ENCODE measurements at regions not wholly inside any gene's neighbourhood (a gene's known extent, or its start where the extent isn't known, plus 50 kb on each side); places are given as distances from the start of the nearest gene placed in this dataset.

DNA sequence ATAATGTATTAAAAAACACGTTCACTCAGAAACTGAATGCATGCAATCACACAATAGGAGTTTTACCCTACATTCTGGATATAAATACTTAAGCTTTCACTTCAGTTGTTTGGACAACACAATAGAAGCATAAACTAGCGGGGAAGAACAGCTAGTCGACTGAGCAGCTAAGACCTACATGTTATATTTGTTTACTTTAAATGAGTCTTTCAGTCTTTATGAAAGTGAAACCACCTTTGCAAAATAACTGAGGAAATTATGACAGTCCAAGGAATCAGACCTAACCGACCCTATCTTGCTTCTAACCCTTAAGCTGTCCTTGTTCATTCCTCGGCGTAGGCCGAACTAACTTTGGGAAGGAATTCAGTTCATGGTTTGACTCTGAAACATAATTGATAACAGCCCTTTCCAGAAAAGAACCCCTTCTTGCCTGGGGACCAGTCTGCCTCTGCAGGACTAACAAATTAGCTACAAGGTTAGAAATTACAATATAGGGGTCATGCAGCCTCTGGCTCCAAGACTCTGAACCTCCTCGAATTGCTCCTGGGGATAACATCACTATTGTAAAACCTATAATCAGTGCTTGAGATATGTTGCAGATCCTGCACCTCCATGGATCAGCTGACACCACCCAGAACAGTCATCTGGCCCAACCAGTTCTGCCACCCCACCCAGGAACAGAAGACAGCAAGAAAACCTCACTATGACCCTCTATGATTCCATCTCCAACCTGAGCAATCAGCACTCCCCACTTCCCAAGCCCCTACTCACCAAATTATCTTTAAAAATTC is 185.1 kb upstream of the KLF6 start:
- CTCF ChIA-PET (ENCODE audit: low intra/inter-chr PET ratio), result no interaction called here
- WGBS (ENCODE audit: insufficient coverage, low coverage, missing lambda C conversion rate), result 43% methylated on average over 8 of the region's 8 CpGs
- Histone ChIP-seq H3K9me1 (ENCODE audit: control insufficient read depth, insufficient read depth, low read length) (no peaks in the 10 kb centered on the region), H3K9ac (ENCODE audit: insufficient read depth in 1 of 2, low read depth in 2 of 2, low read length in 2 of 2) (no peak overlapping the region), H3K27me3 (ENCODE audit: control insufficient read depth in 2 of 2, insufficient read depth in 2 of 2, low read length in 2 of 2) (no peaks in the 10 kb centered on the region), H4K20me1 (replicated peaks; ENCODE audit: control insufficient read depth, insufficient read depth, low read length) (no peaks in the 10 kb centered on the region), H3K4me2 (ENCODE audit: insufficient read depth, low read length) (no peak overlapping the region), H3K4me1 (replicated peaks in 1 of 2; ENCODE audit: control insufficient read depth in 2 of 2, insufficient read depth in 2 of 2, low read length in 2 of 2) (no peaks in the 10 kb centered on the region), H2AFZ (ENCODE audit: low read depth, low read length) (no peak overlapping the region), H3K9me3 (replicated peaks; ENCODE audit: control insufficient read depth, insufficient read depth, low read depth, low read length) (no peaks in the 10 kb centered on the region), H3K27ac (ENCODE audit: extremely low read depth, low read depth, low read length) (no peak overlapping the region), H3K36me3 (ENCODE audit: control insufficient read depth, insufficient read depth, low read length) (no peaks in the 10 kb centered on the region), H3K79me2 (ENCODE audit: control insufficient read depth, insufficient read depth, low read length) (no peaks in the 10 kb centered on the region), H3K4me3 (no peak overlapping the region)
- POLR2A ChIA-PET, result interaction anchor here (0.7 kb wide), 1 partner anchor 862 kb away, joined by 3 read pairs; no protein-coding TSS in a partner anchor
- no peak for FAIRE-seq
- ATAC-seq, result no peak
- DNase-seq (ENCODE audit: extremely low read depth in 1 of 4, low spot score in 3 of 4), result no peak
- intact Hi-C loops (cut with micrococcal nuclease), result no loop called here
- in situ Hi-C loops (cut with MboI), result no loop called here
- TF ChIP-seq CREM (IDR thresholded peaks at IDR 0.05; ENCODE audit: low read depth), result no peak
- no peak for TF ChIP-seq HNRNPUL1 (IDR thresholded peaks at IDR 0.05; ENCODE audit: low read length)
- no peak for TF ChIP-seq ZNF76 (CRISPR knock-in tag; IDR thresholded peaks at IDR 0.05; ENCODE audit: borderline replicate concordance)
- TF ChIP-seq ZNF232 (CRISPR knock-in tag; IDR thresholded peaks at IDR 0.05), result no peak
- TF ChIP-seq MIER1 (IDR thresholded peaks at IDR 0.05; ENCODE audit: low read depth), result no peak
- TF ChIP-seq ZNF644 (tag; IDR thresholded peaks at IDR 0.05; ENCODE audit: low read depth), result no peak
- TF ChIP-seq ZNF398 (CRISPR knock-in tag; IDR thresholded peaks at IDR 0.05), result no peak
- no peak for TF ChIP-seq BACH1 (tag; IDR thresholded peaks at IDR 0.05)
- no peak for TF ChIP-seq GATAD2B (IDR thresholded peaks at IDR 0.05; ENCODE audit: borderline replicate concordance)
- no peak for TF ChIP-seq ARID2 (IDR thresholded peaks at IDR 0.05)
- no peak for TF ChIP-seq TRIM25 (IDR thresholded peaks at IDR 0.05; ENCODE audit: borderline replicate concordance)
- TF ChIP-seq ILF3 (IDR thresholded peaks at IDR 0.05; ENCODE audit: borderline replicate concordance), result no peak
- no peak for TF ChIP-seq FOXO4 (CRISPR knock-in tag; IDR thresholded peaks at IDR 0.05)
- BruUV-seq (replicated peaks), result no TSS peak

All from K562 (cell line).